ENCODE measurements at regions not wholly inside any gene's neighbourhood (a gene's known extent, or its start where the extent isn't known, plus 50 kb on each side); places are given as distances from the start of the nearest gene placed in this dataset.

DNA sequence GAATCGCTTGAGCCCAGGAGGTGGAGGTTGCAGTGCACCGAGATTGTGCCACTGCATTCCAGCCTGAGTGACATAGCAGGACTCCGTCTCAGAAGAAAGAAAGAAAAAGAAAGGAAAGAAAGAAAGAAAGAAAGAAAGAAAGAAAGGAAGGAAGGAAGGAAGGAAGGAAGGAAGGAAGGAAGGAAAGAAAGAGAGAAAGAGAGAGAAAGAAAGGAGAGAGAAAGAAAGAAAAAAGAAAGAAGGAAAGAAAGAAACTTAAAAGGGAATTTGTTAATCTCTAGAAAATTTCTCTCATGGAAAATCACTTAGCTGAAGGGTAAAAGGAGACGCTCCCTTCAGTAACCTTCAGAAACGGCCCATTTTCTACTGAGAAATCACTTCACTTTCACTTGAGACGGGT lies 279.5 kb upstream of the KLF6 start:
- TF ChIP-seq CTCF (IDR thresholded peaks at IDR 0.05; ENCODE audit: insufficient read depth, low read length, poor library complexity, severe bottlenecking) (no peak), EZH2phosphoT487 (conservative IDR thresholded peaks at IDR 0.05; ENCODE audit: low read length) (no peak)
